MM.1S (cell line): ENCODE measurements at regions not wholly inside any gene's neighbourhood (a gene's known extent, or its start where the extent isn't known, plus 50 kb on each side); places are given as distances from the start of the nearest gene placed in this dataset.

ENCODE experiments used
- DNase-seq: peaks from one replicate; pipeline ENCODE4 v3.0.0-alpha.2; 2015
- H2AFZ ChIP-seq: fragments of 300-600 bp; sonication (generic); 2 replicates; pipeline ENCODE4 v1.6.0; 2016; ENCODE audit warnings: antibody characterized with exemption, low read length
- H3F3A ChIP-seq: fragments of 300-600 bp; sonication (generic); 2 replicates; pipeline ENCODE4 v1.6.1; 2016; ENCODE audit warnings: mild to moderate bottlenecking, antibody characterized with exemption, low read length, moderate library complexity, mixed read lengths; ENCODE audit not compliant: insufficient read depth
- H3K27ac ChIP-seq: fragments of 300-600 bp; sonication (generic); 2 replicates; pipeline ENCODE4 v1.5.1; 2016; ENCODE audit warnings: mild to moderate bottlenecking, low read length
- H3K27me3 ChIP-seq: fragments of 300-600 bp; sonication (generic); replicated peaks from 2 replicates; pipeline ENCODE4 v1.6.0; 2016; ENCODE audit warnings: low read length; ENCODE audit not compliant: insufficient read depth
- H3K36me3 ChIP-seq: fragments of 300-600 bp; sonication (generic); replicated peaks from 2 replicates; pipeline ENCODE4 v1.6.1; 2016; ENCODE audit warnings: mild to moderate bottlenecking, low read length, mixed read lengths; ENCODE audit not compliant: insufficient read depth
- H3K4me1 ChIP-seq: fragments of 300-600 bp; sonication (generic); 2 replicates; pipeline ENCODE4 v1.6.1; 2016; ENCODE audit warnings: low read length, mixed read lengths
- H3K4me2 ChIP-seq: fragments of 300-600 bp; sonication (generic); 2 replicates; pipeline ENCODE4 v1.6.0; 2016; ENCODE audit warnings: low read depth, low read length
- H3K4me3 ChIP-seq: fragments of 300-600 bp; sonication (generic); 2 replicates; pipeline ENCODE4 v1.5.1; 2016; ENCODE audit warnings: low read length, mixed read lengths
- H3K79me2 ChIP-seq: fragments of 300-600 bp; sonication (generic); 2 replicates; pipeline ENCODE4 v1.6.1; 2016; ENCODE audit warnings: mixed run types, low read length, mixed read lengths
- H3K9ac ChIP-seq: fragments of 300-600 bp; sonication (generic); 2 replicates; pipeline ENCODE4 v1.6.1; 2016; ENCODE audit warnings: low read length, mixed read lengths
- H3K9me2 ChIP-seq: fragments of 300-600 bp; sonication (generic); replicated peaks from 2 replicates; pipeline ENCODE4 v1.6.1; 2016; ENCODE audit warnings: mild to moderate bottlenecking, low read length, mixed read lengths; ENCODE audit not compliant: insufficient read depth
- H3K9me3 ChIP-seq: fragments of 300-600 bp; sonication (generic); replicated peaks from 2 replicates; pipeline ENCODE4 v1.6.1; 2016; ENCODE audit warnings: mild to moderate bottlenecking, low read length, mixed read lengths; ENCODE audit not compliant: insufficient read depth
- H4K20me1 ChIP-seq: fragments of 300-600 bp; sonication (generic); 2 replicates; pipeline ENCODE4 v1.6.1; 2016; ENCODE audit warnings: mild to moderate bottlenecking, low read length, moderate library complexity, mixed read lengths; ENCODE audit not compliant: insufficient read depth
- EZH2 ChIP-seq: fragments of 300-600 bp; sonication (generic); optimal IDR thresholded peaks from 2 replicates; pipeline ENCODE3; 2017; ENCODE audit warnings: low read depth, mild to moderate bottlenecking, antibody characterized with exemption, low read length, mixed read lengths
- EZH2phosphoT487 ChIP-seq: fragments of 300-600 bp; sonication (generic); IDR thresholded peaks from 2 replicates; pipeline ENCODE4 v1.6.1; 2018; ENCODE audit warnings: antibody characterized with exemption, low read length
- TF ChIP-seq, protein P1 (sequence below): fragments of 300-600 bp; sonication (generic); IDR thresholded peaks from 2 replicates; pipeline ENCODE4 v1.5.1; 2016; ENCODE audit warnings: antibody characterized with exemption, low read length, mixed read lengths

GRCh38 chr7:41599760-41600159, 103.1 kb downstream of the INHBA start:
- Histone ChIP-seq H3K27me3 (no peaks in the 10 kb centered on the region), H3K9ac (no peak overlapping the region), H2AFZ (no peak overlapping the region), H3K4me2 (no peak overlapping the region), H3F3A (no peaks in the 10 kb centered on the region), H3K36me3 (no peaks in the 10 kb centered on the region), H3K9me2 (no peaks in the 10 kb centered on the region), H3K4me3 (no peak overlapping the region), H3K79me2 (no peaks in the 10 kb centered on the region), H3K9me3 (no peaks in the 10 kb centered on the region), H3K27ac (no peak overlapping the region), H3K4me1 (no peaks in the 10 kb centered on the region), H4K20me1 (no peaks in the 10 kb centered on the region)
- DNase-seq, result no peak
- TF ChIP-seq EZH2phosphoT487 (no peak), EZH2 (no peak)
- TF ChIP-seq, protein P1, sequence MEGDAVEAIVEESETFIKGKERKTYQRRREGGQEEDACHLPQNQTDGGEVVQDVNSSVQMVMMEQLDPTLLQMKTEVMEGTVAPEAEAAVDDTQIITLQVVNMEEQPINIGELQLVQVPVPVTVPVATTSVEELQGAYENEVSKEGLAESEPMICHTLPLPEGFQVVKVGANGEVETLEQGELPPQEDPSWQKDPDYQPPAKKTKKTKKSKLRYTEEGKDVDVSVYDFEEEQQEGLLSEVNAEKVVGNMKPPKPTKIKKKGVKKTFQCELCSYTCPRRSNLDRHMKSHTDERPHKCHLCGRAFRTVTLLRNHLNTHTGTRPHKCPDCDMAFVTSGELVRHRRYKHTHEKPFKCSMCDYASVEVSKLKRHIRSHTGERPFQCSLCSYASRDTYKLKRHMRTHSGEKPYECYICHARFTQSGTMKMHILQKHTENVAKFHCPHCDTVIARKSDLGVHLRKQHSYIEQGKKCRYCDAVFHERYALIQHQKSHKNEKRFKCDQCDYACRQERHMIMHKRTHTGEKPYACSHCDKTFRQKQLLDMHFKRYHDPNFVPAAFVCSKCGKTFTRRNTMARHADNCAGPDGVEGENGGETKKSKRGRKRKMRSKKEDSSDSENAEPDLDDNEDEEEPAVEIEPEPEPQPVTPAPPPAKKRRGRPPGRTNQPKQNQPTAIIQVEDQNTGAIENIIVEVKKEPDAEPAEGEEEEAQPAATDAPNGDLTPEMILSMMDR, result no peak; the same call in 1 of the 2 replicates

- H3K9me3 ChIP-seq, result no peaks in the 10 kb centered on the region
- DNase-seq, result no peak
- H3K27ac ChIP-seq, result no peak overlapping the region
- H3K4me3 ChIP-seq, result no peak overlapping the region
- no peaks in the 10 kb centered on the region for H3K27me3 ChIP-seq
- no peaks in the 10 kb centered on the region for H3K9me2 ChIP-seq
- H3K9ac ChIP-seq, result no peak overlapping the region
- H3K36me3 ChIP-seq, result no peaks in the 10 kb centered on the region
- no peak overlapping the region for H3K4me2 ChIP-seq
- no peak overlapping the region for H2AFZ ChIP-seq
- H4K20me1 ChIP-seq, result no peaks in the 10 kb centered on the region
- TF ChIP-seq EZH2 (no peak), EZH2phosphoT487 (no peak)
- TF ChIP-seq, protein P1, result no peak
- no peaks in the 10 kb centered on the region for H3K4me1 ChIP-seq
- H3F3A ChIP-seq, result no peaks in the 10 kb centered on the region
- no peaks in the 10 kb centered on the region for H3K79me2 ChIP-seq
Observed at GRCh38 chr7:41592794-41593193, 110.1 kb downstream of the INHBA start.

GRCh38 chr7:41592236-41592635, 110.7 kb downstream of the INHBA start:
- H3K4me3 ChIP-seq, result no peak overlapping the region
- H3K9ac ChIP-seq, result no peak overlapping the region
- no peak overlapping the region for H3K4me2 ChIP-seq
- no peaks in the 10 kb centered on the region for H3K27me3 ChIP-seq
- no peaks in the 10 kb centered on the region for H3K36me3 ChIP-seq
- no peaks in the 10 kb centered on the region for H3K79me2 ChIP-seq
- TF ChIP-seq EZH2, result no peak
- TF ChIP-seq, protein P1, result no peak
- H4K20me1 ChIP-seq, result no peaks in the 10 kb centered on the region
- DNase-seq, result no peak
- no peaks in the 10 kb centered on the region for H3K9me3 ChIP-seq
- no peak overlapping the region for H2AFZ ChIP-seq
- no peaks in the 10 kb centered on the region for H3F3A ChIP-seq
- no peaks in the 10 kb centered on the region for H3K4me1 ChIP-seq
- no peaks in the 10 kb centered on the region for H3K9me2 ChIP-seq
- no peak overlapping the region for H3K27ac ChIP-seq
